Sigmoid colon (tissue), 4 donors: ENCODE measurements at regions not wholly inside any gene's neighbourhood (a gene's known extent, or its start where the extent isn't known, plus 50 kb on each side); places are given as distances from the start of the nearest gene placed in this dataset.

ENCODE experiments used
- CTCF ChIP-seq, 4 experiments: fragments of 450-650 bp in 3 of 4; fragments of 200-600 bp in 1 of 4; IDR thresholded peaks; one replicate each; pipeline ENCODE4 v1.5.1; 2016 to 2019; ENCODE audit warnings: antibody characterized with exemption in 4 of 4, mild to moderate bottlenecking in 3 of 4, moderate library complexity in 2 of 4
- EP300 ChIP-seq, 4 donors: sonication (generic); formaldehyde crosslinking; IDR thresholded peaks; one replicate each; pipeline ENCODE4 v1.6.1; 2017; ENCODE audit warnings: antibody characterized with exemption in 4 of 4
- POLR2A ChIP-seq, 2 donors: fragments of 450-650 bp; IDR thresholded peaks; one replicate each; pipeline ENCODE4 v1.6.1; 2016; ENCODE audit warnings: antibody characterized with exemption in 2 of 2, mild to moderate bottlenecking in 2 of 2, moderate library complexity in 2 of 2
- POLR2AphosphoS5 ChIP-seq, 4 donors: sonication (generic); formaldehyde crosslinking; IDR thresholded peaks; one replicate each; pipeline ENCODE4 v1.6.1; 2017; ENCODE audit warnings: antibody characterized with exemption in 4 of 4

GRCh38 chr4:187179086-187180058 lies 455.7 kb upstream of the FAT1 start:
- TF ChIP-seq CTCF (IDR thresholded peaks at IDR 0.05) (no peak), POLR2A (IDR thresholded peaks at IDR 0.05) (no peak), POLR2AphosphoS5 (IDR thresholded peaks at IDR 0.05) (no peak), EP300 (IDR thresholded peaks at IDR 0.05) (no peak)
